M059J (cell line): ENCODE measurements at regions not wholly inside any gene's neighbourhood (a gene's known extent, or its start where the extent isn't known, plus 50 kb on each side); places are given as distances from the start of the nearest gene placed in this dataset.
"Not testable (repeated sequence)": the region's sequence is repeated elsewhere in the genome, so short reads cannot be mapped to it uniquely, and the experiment has no call there.

Source experiments
- DNase-seq: peaks from one replicate; pipeline ENCODE4 v3.0.0-alpha.2; 2012; ENCODE audit warnings: low read depth

GRCh38 chr1:185406006-185406690 lies 89.1 kb upstream of the IVNS1ABP start:
- no peak for DNase-seq

GRCh38 chr1:185404907-185405568 lies 88.0 kb upstream of the IVNS1ABP start:
- no peak for DNase-seq

- DNase-seq = peak; percentile 12
Measured at GRCh38 chr1:185404291-185404690, 87.2 kb upstream of the IVNS1ABP start.

GRCh38 chr1:185402930-185403329 lies 85.9 kb upstream of the IVNS1ABP start:
- peak; percentile 50 for DNase-seq

GRCh38 chr1:185401019-185401418 lies 84.0 kb upstream of the IVNS1ABP start:
- DNase-seq = peak; percentile 89

GRCh38 chr1:185400052-185400451 lies 83.0 kb upstream of the IVNS1ABP start:
- peak; percentile 83 for DNase-seq

GRCh38 chr1:185398599-185398998 lies 81.6 kb upstream of the IVNS1ABP start:
- DNase-seq = no peak

- no peak for DNase-seq
Measured at GRCh38 chr1:185398022-185398421, 81.0 kb upstream of the IVNS1ABP start.

GRCh38 chr1:185397183-185397582 lies 80.1 kb upstream of the IVNS1ABP start:
- no peak for DNase-seq

GRCh38 chr1:185396126-185396525 lies 79.1 kb upstream of the IVNS1ABP start:
- peak; percentile 20 for DNase-seq

- no peak for DNase-seq
Measured at GRCh38 chr1:185393815-185394214, 76.8 kb upstream of the IVNS1ABP start.

GRCh38 chr1:185393205-185393604 lies 76.2 kb upstream of the IVNS1ABP start:
- no peak for DNase-seq

- DNase-seq = no peak
Measured at GRCh38 chr1:185388815-185389214, 71.8 kb upstream of the IVNS1ABP start.

- no peak for DNase-seq
Measured at GRCh38 chr1:185388346-185388745, 71.3 kb upstream of the IVNS1ABP start.

GRCh38 chr1:185385991-185386390 lies 68.9 kb upstream of the IVNS1ABP start:
- no peak for DNase-seq

GRCh38 chr1:185383805-185384204 lies 66.8 kb upstream of the IVNS1ABP start:
- DNase-seq = not testable (repeated sequence)

- DNase-seq = no peak
Measured at GRCh38 chr1:185377831-185378230, 60.8 kb upstream of the IVNS1ABP start.

- peak; percentile 57 for DNase-seq
Measured at GRCh38 chr1:185376840-185377635, 60.0 kb upstream of the IVNS1ABP start.

- no peak for DNase-seq
Measured at GRCh38 chr1:185376288-185376687, 59.2 kb upstream of the IVNS1ABP start.

GRCh38 chr1:185375583-185375982 lies 58.5 kb upstream of the IVNS1ABP start:
- peak; percentile 65 for DNase-seq

GRCh38 chr1:185373813-185374529 lies 56.9 kb upstream of the IVNS1ABP start:
- peak; percentile 80 for DNase-seq

GRCh38 chr1:185369786-185370185 lies 52.7 kb upstream of the IVNS1ABP start:
- peak; percentile 72 for DNase-seq
